HG03097 (cell line): ENCODE measurements at regions not wholly inside any gene's neighbourhood (a gene's known extent, or its start where the extent isn't known, plus 50 kb on each side); places are given as distances from the start of the nearest gene placed in this dataset.

Source experiments
- ATAC-seq: cut with Tn5 transposase; IDR thresholded peaks from one replicate; pipeline ENCODE4 v1.9.1; 2021; ENCODE audit not compliant: unreplicated experiment, low FRiP score

DNA sequence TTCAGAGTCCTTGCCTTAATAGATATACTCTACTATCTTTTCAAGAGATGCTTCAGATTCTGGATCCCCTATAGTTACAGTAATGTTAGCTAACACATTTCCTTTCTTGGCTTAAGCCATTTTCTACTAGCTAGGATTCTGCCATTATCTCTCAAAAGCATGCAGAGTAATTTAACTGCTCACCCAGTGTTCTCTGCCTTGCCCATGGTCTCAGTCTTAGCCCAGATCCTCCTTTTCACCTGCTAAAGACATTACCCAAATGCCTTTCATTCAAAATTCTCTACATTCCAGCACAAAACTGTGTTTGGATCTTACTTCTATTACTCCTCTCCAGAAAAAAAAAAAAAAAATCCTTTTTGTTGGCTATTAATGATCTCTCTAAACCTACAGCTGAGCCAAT is 474.2 kb upstream of the LRRTM1 start:
- ATAC-seq, result no peak

DNA sequence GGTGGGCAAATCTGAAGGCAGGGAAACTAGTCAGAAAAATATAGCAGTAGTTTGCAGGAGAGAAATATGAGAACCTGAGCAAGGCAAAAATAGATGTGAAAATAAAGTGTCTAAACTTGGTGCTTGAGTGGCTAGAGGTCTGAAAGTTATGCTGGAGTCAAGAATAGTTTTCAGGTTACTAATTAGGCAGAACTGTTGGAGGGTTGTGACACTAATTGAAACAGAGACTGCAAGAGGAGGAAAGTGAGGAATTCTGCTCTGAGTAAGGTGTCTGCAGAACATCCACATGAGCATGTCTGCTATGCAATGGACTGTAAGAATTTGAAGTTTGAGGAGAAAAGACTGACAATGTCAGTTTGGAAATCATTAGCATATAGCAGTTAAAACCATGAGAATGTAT is 444.0 kb upstream of the LRRTM1 start:
- no peak for ATAC-seq

DNA sequence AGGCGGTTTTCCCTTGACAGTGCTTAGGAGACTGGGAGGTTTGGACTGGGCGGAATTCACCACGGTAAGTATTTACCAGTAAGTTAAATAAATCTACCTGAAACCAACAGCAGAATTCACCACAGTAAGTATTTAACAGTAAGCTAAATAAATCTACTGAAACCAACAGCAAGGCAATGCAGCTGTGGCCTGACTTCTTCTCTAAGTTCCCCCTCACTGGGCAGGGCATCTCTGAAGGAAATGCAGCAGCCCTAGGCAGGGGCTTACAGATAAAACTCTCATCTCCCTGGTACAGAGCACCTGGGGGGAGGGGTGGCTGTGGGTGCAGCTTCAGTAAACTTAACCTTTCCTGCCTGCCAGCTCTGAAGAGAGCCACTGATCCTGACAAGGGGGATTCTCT is 432.5 kb upstream of the LRRTM1 start:
- ATAC-seq, result no peak

DNA sequence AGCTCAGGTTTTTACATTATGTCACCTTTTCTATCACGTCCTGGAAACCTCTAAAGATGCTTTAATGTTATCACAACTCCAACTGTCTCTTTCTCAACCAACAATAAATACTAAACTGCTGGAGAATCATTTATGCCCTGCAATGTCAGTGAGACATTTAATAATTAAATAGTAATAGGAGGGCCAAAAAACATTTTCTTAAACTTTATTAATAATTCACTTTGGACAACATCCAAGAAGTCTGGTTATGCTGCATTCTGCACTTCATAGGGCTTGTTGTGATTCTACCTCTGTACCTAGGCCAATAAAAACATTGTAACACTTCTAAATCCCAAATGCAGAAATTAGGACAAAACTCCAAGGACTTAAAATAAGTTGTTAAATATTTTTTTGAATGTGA is 420.4 kb upstream of the LRRTM1 start:
- ATAC-seq, result no peak

DNA sequence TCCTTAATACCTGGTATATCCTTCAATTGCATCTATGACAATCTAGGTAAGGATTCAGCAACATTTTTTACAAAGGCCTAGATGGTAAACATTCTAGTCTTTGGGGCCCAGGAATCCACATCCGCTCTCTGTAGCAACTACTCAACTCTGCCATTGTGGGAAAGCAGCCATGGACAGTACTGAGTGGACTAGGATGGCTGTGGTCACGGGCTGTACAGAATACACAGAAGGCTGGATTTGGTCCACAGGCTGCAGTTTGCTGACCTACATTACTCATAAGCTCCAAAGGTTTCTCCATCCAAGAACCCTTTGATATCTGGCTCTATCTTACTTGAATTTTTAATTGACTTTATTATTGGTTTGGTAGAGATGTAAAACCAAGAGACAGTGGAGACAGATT is 418.3 kb upstream of the LRRTM1 start:
- ATAC-seq, result no peak

DNA sequence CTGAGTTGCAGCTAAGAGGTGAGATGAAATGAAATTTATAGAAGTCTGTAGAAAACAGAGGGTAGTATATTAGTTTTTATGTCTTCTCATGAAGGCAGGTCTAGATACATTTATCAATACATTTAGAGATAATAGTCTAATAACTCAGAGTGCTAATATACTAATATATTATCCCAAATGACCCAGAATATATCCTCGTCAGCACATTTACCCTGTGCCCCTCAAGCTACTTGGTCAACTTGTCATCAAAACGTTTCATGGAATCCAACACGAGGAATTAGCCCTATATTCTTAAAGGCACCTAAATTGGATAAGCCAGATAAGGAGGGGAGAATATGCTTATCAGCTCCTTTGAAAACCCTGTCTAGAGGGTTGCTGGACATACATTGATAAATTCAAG is 415.1 kb upstream of the LRRTM1 start:
- no peak for ATAC-seq

DNA sequence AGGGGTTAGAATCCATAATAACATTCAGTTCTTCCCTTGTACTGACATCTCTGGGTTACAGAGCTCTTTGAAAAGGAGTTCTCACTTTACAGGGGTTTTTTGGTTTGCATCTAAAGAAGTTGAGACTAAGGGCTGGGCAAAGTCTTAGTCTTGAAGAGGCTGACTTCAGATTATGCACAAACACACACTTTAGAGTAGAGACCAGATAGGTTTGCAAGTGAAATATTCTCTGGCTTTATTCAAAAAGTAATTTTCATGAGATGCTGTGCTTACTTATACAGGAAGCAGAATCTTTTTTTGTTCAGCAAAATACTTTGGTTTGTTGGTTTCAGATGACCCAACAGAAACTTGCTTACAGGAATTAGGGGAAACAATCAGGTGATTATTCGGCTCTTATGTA is 410.9 kb upstream of the LRRTM1 start:
- ATAC-seq, result no peak

DNA sequence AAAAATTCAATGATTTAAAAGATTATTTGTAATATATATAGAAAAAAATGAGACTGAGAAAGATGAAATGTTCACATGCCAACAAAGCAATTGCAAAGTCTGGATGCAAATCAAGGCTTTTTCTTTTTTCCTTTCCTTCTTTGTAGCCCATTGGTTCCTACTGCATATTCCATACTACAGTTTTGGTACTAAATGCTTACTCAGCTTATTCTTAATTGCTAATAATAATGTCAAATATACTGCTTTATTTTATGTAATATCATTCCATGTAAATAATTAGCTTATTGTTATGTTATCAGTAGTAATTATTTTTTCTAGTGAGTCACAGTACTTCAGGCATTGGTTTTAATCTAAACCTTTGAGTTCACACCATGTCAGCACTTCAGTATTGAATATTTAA is 407.4 kb upstream of the LRRTM1 start:
- ATAC-seq, result no peak

DNA sequence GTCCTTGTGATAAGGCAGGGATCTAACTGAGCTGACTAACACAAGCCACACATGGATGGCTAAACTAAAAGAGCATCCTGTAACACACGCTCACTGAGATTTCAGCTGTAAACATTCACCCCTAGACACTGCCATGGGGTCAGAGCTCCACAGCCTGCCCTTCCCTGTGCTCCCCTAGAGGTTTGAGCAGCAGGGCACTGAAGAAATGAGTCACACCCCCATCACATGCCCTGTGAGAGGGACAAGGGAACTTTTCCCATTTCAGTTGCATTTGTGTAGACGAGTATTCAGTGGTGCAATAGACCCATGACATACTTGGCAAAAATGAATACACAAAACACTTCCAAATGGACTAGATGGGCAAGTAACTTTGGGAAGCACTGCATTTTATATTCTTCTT is 402.4 kb upstream of the LRRTM1 start:
- no peak for ATAC-seq

DNA sequence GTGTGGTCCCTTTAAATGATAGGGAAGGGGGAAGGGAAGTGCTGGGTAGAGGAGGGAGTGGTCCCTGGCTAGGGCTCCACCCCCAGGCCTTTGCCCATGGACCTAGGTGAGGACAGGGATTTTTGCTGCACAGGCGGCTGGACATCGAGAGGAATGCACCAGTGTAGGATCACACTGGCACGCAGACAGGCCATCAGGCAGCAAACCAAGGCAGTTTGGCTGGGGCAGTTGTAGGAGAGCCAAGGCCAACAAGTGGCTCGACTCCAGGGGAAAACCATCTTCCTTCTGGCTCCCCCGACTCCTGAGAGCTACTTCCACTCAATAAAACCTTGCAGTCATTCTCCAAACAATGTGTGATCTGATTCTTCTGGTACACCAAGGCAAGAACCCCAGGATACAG is 402.0 kb upstream of the LRRTM1 start:
- no peak for ATAC-seq

DNA sequence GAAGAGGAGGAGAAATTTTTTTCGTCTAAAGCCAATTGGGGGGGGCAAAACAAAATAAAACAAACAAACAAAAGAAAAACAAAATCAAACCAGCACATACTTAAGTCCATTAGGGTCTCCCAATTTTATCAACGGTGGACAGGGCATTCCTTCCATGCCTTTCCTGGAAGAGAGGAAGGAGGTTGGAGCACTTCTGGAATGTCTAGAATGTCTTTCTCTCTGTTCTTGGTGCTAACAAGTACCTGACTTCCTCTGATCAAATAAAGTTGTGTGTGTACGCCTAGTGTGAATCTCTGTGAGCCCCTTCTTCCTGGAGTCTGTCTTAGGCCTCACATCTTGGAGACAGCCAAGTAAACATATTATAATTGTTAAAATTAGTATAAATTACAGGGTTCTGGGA is 399.0 kb upstream of the LRRTM1 start:
- ATAC-seq, result no peak

DNA sequence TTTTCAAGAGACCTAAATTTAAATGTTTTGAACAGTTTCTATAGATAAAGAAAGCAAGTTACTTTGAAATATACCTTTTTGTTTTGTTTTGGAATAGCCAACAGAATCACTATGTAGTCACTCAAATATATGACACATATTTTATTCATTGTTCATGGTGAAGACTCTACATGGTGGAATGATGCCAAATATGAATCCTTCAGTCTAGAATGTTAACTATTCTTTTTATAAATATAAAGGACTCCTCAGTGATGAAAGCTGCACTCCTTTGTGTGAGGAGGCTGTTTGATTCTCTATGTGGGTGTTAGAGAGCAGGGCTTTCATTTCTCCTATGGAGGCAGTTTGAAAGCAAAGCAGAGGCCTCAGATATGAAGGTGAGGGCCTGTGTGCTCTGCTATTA is 396.4 kb upstream of the LRRTM1 start:
- no peak for ATAC-seq
